Natural killer cell (primary cell): ENCODE measurements at regions not wholly inside any gene's neighbourhood (a gene's known extent, or its start where the extent isn't known, plus 50 kb on each side); places are given as distances from the start of the nearest gene placed in this dataset.

Experiments used
- ATAC-seq, 3 donors: fragments of 150-1000 bp in 2 of 3; fragments of 200-7000 bp in 1 of 3; cut with Tn5 transposase; 1 replicate in 1 of 3; 2 replicates in 2 of 3; pipeline ENCODE4 v1.10.0; 2021; ENCODE audit warnings: mild to moderate bottlenecking in 2 of 3, moderate library complexity in 2 of 3
- DNase-seq, 2 donors: peaks; one replicate each; pipeline versions ENCODE4 v3.0.0 to v3.0.0-alpha.2; 2013 to 2021; ENCODE audit warnings: mixed read lengths in 1 of 2
- H3K27ac ChIP-seq: one replicate; pipeline ENCODE4 v1.5.1; 2013; ENCODE audit warnings: mild to moderate bottlenecking, low read length
- H3K27me3 ChIP-seq: one replicate; pipeline ENCODE4 v1.6.1; 2013; ENCODE audit warnings: low read length; ENCODE audit not compliant: control insufficient read depth, insufficient read depth
- H3K36me3 ChIP-seq: one replicate; pipeline ENCODE4 v1.6.1; 2013; ENCODE audit warnings: low read length; ENCODE audit not compliant: control insufficient read depth, insufficient read depth
- H3K4me1 ChIP-seq: one replicate; pipeline ENCODE4 v1.6.1; 2013; ENCODE audit warnings: low read length; ENCODE audit not compliant: control insufficient read depth, insufficient read depth
- H3K4me3 ChIP-seq: one replicate; pipeline ENCODE4 v1.5.1; 2013; ENCODE audit warnings: low read length
- H3K9me3 ChIP-seq: one replicate; pipeline ENCODE4 v1.6.1; 2013; ENCODE audit warnings: low read length; ENCODE audit not compliant: control insufficient read depth, insufficient read depth
- H3K27ac Mint-ChIP-seq, 2 donors: one replicate each; pipeline ENCODE4 v1.8.0; 2022; ENCODE audit warnings: mild to moderate bottlenecking in 2 of 2, mixed read lengths in 2 of 2, moderate library complexity in 1 of 2
- H3K27me3 Mint-ChIP-seq, 2 donors: one replicate each; pipeline ENCODE4 v1.8.0; 2022; ENCODE audit warnings: low read depth in 2 of 2, mixed read lengths in 2 of 2
- H3K36me3 Mint-ChIP-seq: one replicate; pipeline ENCODE4 v1.8.0; 2022; ENCODE audit warnings: mixed read lengths
- H3K4me1 Mint-ChIP-seq, 2 donors: one replicate each; pipeline ENCODE4 v1.8.0; 2022; ENCODE audit warnings: mixed read lengths in 2 of 2
- H3K4me3 Mint-ChIP-seq: one replicate; pipeline ENCODE4 v1.8.0; 2022; ENCODE audit warnings: mild to moderate bottlenecking, moderate library complexity, mixed read lengths
- H3K9me3 Mint-ChIP-seq, 2 donors: one replicate each; pipeline ENCODE4 v1.8.0; 2022; ENCODE audit warnings: mixed read lengths in 2 of 2
- WGBS: methylation state at CpG from one replicate; pipeline ENCODE4 v1.1.7; 2013; ENCODE audit warnings: missing lambda C conversion rate; ENCODE audit not compliant: insufficient coverage; 5-methylcytosine and 5-hydroxymethylcytosine counted together
- intact Hi-C: fragments of 100-400 bp; cut with micrococcal nuclease; formaldehyde crosslinking; loops from one replicate; pipeline ENCODE4 v1.14.2; 2022
- TF ChIP-seq, protein P1 (sequence below): fragments of 200-600 bp; IDR thresholded peaks from one replicate; pipeline ENCODE4 v1.8.0; 2022; ENCODE audit warnings: antibody characterized with exemption

DNA sequence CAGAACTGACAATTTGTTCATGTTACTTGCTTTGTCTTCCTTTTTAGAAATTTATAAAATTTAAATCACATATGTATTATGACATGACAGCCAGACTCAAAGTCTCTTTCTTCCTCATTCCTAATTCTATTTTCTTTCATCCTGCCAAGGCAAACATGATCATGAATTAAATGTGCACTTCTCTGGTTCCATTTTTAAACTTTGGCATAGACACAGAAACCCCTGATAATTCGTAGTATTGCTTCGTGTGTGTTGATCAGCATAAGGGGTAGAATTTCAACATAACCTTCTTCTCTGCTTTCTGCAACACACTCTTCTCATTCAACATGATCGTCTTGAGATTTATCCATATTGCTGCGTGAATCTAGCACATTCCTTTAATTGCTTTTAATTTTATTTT lies 156.5 kb downstream of the AIPL1 start:
- TF ChIP-seq, protein P1, sequence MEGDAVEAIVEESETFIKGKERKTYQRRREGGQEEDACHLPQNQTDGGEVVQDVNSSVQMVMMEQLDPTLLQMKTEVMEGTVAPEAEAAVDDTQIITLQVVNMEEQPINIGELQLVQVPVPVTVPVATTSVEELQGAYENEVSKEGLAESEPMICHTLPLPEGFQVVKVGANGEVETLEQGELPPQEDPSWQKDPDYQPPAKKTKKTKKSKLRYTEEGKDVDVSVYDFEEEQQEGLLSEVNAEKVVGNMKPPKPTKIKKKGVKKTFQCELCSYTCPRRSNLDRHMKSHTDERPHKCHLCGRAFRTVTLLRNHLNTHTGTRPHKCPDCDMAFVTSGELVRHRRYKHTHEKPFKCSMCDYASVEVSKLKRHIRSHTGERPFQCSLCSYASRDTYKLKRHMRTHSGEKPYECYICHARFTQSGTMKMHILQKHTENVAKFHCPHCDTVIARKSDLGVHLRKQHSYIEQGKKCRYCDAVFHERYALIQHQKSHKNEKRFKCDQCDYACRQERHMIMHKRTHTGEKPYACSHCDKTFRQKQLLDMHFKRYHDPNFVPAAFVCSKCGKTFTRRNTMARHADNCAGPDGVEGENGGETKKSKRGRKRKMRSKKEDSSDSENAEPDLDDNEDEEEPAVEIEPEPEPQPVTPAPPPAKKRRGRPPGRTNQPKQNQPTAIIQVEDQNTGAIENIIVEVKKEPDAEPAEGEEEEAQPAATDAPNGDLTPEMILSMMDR: no peak

DNA sequence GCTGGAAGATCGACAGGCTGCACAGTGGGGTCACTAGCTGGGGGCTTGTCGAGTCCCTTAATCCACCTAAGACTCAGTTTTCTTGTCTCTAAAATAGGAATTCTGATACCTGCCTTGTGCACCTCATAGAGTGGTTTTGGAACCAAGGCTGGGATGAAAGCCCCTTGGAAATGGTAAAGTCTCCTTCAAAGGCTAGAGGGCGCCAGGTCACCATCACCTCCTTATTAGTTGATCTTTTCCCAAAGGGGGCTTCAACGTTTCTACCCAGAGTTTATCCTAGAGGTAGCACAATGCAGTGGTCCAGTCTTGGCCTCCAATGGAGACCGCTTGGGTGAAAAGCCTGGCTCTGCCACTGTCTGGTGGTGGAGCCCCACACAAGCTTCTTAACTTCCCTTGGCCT lies 158.2 kb downstream of the AIPL1 start:
- no peak for DNase-seq
- 55% methylated on average over 5 of the region's 5 CpGs for WGBS
- ATAC-seq: no peak
- intact Hi-C loops: no loop called here
- Histone ChIP-seq H3K9me3 (no peaks in the 10 kb centered on the region), H3K36me3 (no peaks in the 10 kb centered on the region), H3K4me3 (no peak overlapping the region), H3K27ac (no peak overlapping the region), H3K27me3 (no peaks in the 10 kb centered on the region), H3K4me1 (no peaks in the 10 kb centered on the region)
- TF ChIP-seq, protein P1: no peak
- H3K36me3 Mint-ChIP-seq: no peaks in the 10 kb centered on the region
- no peak overlapping the region for H3K27ac Mint-ChIP-seq
- peaks cover 5 to 12% of the 10 kb centered on the region in 2 donors for H3K27me3 Mint-ChIP-seq
- H3K4me3 Mint-ChIP-seq: no peak overlapping the region
- H3K4me1 Mint-ChIP-seq: no peaks in the 10 kb centered on the region
- H3K9me3 Mint-ChIP-seq: no peaks in the 10 kb centered on the region

More for the DNA sequence above, 156.5 kb downstream of the AIPL1 start:
- Histone ChIP-seq H3K4me1 (no peaks in the 10 kb centered on the region), H3K4me3 (no peak overlapping the region), H3K27me3 (no peaks in the 10 kb centered on the region), H3K36me3 (no peaks in the 10 kb centered on the region), H3K27ac (no peak overlapping the region), H3K9me3 (no peaks in the 10 kb centered on the region)
- no peak overlapping the region for H3K27ac Mint-ChIP-seq
- intact Hi-C loops: no loop called here
- no peak overlapping the region for H3K4me3 Mint-ChIP-seq
- ATAC-seq (no peak), DNase-seq (no peak)
- peaks cover 5 to 12% of the 10 kb centered on the region in 2 donors for H3K27me3 Mint-ChIP-seq
- H3K4me1 Mint-ChIP-seq: no peaks in the 10 kb centered on the region
- H3K36me3 Mint-ChIP-seq: no peaks in the 10 kb centered on the region
- no peaks in the 10 kb centered on the region for H3K9me3 Mint-ChIP-seq
- WGBS: 94% methylated on average over 4 of the region's 4 CpGs

DNA sequence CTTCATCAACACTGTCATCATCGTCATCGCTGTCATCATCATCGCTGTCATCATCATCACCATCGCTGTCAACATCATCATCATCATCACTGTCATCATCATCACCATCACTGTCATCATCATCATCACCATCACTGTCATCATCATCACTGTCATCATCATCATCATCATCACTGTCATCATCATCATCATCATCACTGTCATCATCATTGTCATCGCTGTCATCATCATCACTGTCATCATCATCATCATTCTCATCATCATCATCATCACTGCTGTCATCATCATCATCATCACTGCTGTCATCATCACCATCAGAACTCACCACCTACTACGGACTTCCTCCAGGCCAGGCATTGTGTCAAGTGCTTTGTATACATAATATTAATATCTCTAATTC lies 160.6 kb downstream of the AIPL1 start:
- H3K27ac Mint-ChIP-seq: no peak overlapping the region
- 96% methylated on average over 6 of the region's 6 CpGs for WGBS
- H3K4me3 Mint-ChIP-seq: no peak overlapping the region
- no peak for ATAC-seq
- no peaks in the 10 kb centered on the region for H3K4me1 Mint-ChIP-seq
- H3K27ac ChIP-seq: no peak overlapping the region
- intact Hi-C loops: no loop called here
- H3K9me3 ChIP-seq: no peaks in the 10 kb centered on the region
- H3K9me3 Mint-ChIP-seq: no peaks in the 10 kb centered on the region
- peaks cover 4 to 5% of the 10 kb centered on the region in 2 donors for H3K27me3 Mint-ChIP-seq
- H3K36me3 ChIP-seq: no peaks in the 10 kb centered on the region
- H3K27me3 ChIP-seq: no peaks in the 10 kb centered on the region
- no peaks in the 10 kb centered on the region for H3K36me3 Mint-ChIP-seq
- H3K4me1 ChIP-seq: no peaks in the 10 kb centered on the region
- TF ChIP-seq, protein P1: no peak
- H3K4me3 ChIP-seq: no peak overlapping the region
- DNase-seq: no peak

DNA sequence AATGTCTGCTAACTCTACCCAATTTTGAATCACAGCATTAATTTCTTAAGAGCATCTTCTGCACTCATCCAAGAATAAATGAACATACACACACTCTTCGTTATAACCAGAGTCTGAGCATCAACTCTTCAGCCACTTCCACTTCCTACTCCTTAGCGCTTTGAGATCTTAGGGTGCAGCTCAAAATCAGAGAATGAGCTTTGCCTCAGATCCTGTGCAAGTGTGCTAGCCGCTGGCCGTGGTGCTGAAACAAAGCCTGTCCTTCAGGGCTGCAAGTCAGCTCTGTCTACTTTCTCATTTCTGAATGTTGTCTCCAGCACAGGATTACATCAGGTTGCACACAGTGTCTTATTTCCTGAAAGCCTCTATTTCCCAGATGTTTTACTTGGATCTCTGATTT lies 165.4 kb downstream of the AIPL1 start:
- Histone ChIP-seq H3K4me1 (no peaks in the 10 kb centered on the region), H3K4me3 (no peak overlapping the region), H3K27ac (no peak overlapping the region), H3K36me3 (no peaks in the 10 kb centered on the region), H3K27me3 (no peaks in the 10 kb centered on the region), H3K9me3 (no peaks in the 10 kb centered on the region)
- TF ChIP-seq, protein P1: no peak
- no peak for ATAC-seq
- H3K4me3 Mint-ChIP-seq: no peak overlapping the region
- H3K9me3 Mint-ChIP-seq: no peaks in the 10 kb centered on the region
- H3K4me1 Mint-ChIP-seq: no peaks in the 10 kb centered on the region
- H3K27ac Mint-ChIP-seq: no peak overlapping the region
- no peaks in the 10 kb centered on the region for H3K27me3 Mint-ChIP-seq
- DNase-seq: peak in 1 of 2 donors; percentile 9
- intact Hi-C loops: no loop called here
- 14% methylated on average over 4 of the region's 4 CpGs for WGBS
- no peaks in the 10 kb centered on the region for H3K36me3 Mint-ChIP-seq
